HG03159 (cell line): ENCODE measurements at regions not wholly inside any gene's neighbourhood (a gene's known extent, or its start where the extent isn't known, plus 50 kb on each side); places are given as distances from the start of the nearest gene placed in this dataset.
"Not testable (repeated sequence)": the region's sequence is repeated elsewhere in the genome, so short reads cannot be mapped to it uniquely, and the experiment has no call there.

Source experiments
- ATAC-seq: cut with Tn5 transposase; IDR thresholded peaks from one replicate; pipeline ENCODE4 v1.9.1; 2021; ENCODE audit warnings: mild to moderate bottlenecking, moderate library complexity; ENCODE audit not compliant: unreplicated experiment

DNA sequence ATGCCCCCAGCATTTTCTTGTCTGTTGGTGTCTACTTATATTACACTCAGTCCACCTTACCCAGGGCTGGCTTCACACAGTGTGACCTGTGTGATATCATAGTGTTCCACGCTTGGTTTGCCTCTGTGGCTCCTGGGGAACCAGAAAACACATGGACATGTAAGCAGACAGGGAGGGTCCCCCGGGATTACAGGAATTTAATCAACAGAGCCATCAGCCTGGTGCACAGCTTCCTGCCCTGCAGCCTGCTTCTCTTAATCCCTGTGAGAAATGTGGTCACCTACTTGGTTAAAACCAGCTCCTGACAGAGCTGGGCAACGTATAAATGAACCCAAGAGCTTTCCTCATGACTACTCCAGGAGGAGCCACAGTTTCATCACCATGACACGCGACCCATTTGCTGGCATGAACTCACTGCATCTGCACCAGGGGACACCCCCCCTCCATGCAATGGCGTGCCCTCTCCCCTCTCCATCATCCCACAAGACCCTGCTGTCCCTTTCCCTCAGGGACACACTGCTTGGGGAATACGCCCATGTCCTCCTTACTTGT lies 152.1 kb downstream of the UQCRFS1 start:
- no peak for ATAC-seq

DNA sequence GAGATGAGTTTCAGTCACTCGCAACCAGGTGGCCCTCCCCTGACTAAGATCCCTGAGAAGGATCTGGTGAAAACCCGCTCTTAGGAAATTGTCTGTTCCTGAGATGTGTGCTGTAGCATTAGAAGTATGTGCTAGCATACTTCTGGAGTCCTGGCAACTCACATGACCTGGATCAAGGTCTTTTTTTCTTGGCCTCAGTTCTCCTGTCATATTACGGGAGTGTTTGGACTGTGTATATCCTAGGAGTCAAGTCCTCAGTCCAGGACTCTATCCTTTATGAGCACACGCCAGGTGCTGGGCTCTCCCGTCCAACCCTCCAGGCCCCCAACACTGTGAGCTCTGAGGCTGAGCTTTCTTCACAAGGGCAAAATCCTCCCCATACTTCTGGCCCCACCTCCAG lies 156.4 kb downstream of the UQCRFS1 start:
- no peak for ATAC-seq

DNA sequence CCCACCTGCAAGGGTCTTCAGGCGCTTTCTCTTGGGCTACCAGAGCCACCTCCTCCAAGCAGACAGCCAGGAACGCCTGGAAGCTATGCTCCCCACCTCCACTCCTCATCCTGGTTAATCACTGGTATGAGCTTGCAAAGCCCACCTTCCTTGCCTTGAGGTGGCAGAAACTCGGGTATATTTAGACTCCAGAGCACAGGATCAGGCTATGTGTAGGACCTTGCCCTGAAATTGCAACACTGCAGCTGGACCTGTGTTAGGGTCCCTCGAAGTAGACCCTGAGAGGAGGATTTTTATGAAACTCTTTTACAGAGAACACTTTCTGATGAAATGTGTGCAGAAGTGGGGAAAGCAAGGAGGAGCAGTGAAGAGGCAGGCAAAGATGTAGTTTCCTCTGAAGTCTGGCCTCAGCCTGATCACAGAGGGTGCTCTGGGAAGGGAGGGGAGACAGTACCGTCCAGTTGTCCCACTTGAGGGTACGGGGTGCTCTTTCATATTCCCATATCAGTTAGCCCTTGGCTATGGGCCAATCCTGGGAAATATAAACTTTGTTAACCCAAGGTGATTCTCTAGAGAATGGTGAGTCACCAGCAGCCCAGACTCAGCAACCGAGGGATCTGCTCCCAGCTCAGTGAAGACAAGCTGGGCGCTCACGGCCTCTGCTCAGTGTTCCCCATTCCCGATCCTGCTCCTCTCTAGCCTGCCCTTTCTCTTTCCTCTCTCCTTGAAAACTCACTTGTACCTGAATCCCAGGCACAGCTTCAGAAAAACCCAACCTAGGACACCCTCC lies 157.9 kb downstream of the UQCRFS1 start:
- ATAC-seq = no peak

DNA sequence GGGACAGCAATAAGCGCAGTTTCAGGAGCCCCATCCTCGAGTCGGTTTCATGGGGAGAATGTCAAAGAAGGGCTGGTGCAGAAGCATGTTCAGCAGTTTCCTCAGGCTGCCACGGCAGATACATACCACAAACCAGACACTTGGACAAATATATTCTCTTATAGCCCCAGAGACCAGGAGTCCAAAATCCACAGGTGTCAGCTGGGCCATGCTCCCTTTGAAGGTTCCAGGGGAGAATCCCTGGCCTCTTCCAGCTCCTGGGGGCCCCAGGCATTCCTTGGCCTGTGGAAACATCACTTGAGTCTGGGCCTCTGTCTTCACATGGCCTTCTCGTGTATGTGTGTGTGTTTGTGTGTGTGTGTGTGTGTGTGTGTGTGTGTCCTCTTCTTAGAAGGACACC lies 164.1 kb downstream of the UQCRFS1 start:
- no peak for ATAC-seq

- ATAC-seq = no peak
Measured at GRCh38 chr19:29045679-29046254, 167.2 kb downstream of the UQCRFS1 start.

DNA sequence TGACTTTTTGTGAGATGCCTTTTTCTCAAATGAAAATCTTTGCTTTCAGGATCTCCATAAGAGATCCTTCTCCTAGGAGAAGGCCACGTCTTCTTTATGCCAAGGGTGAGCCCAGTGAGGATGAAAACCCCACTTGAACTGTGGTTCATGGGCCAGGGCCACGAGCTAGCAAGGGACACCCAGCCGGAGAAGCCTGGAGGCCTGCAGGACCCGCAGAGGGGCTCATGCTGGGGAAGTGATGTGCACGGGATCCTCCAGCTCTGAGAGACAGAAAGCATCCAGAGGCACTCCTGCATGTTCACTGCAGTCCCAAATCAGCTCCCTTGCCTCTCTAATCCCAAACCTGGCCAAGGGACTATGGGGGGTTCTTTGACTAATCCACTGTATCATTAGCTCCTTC lies 168.9 kb downstream of the UQCRFS1 start:
- ATAC-seq = no peak

DNA sequence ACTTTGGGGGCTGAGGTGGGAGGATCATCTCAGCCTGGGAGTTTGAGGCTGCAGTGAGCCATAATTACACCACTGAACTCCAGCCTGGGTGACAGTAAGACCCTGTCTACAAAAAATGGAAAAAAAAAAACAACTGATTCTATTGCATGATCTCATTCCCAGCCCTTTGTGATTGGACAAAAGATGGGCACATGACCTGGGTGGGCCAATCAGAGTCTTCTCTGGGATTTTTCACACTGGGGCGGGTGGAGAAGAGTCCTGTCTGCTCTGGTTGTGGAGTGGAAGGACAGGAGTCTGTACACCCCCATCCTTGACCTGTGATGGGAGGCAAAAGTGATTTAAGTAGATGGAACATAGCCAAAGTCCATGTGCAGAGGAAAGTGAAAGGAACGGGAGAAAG lies 170.5 kb downstream of the UQCRFS1 start:
- no peak for ATAC-seq

DNA sequence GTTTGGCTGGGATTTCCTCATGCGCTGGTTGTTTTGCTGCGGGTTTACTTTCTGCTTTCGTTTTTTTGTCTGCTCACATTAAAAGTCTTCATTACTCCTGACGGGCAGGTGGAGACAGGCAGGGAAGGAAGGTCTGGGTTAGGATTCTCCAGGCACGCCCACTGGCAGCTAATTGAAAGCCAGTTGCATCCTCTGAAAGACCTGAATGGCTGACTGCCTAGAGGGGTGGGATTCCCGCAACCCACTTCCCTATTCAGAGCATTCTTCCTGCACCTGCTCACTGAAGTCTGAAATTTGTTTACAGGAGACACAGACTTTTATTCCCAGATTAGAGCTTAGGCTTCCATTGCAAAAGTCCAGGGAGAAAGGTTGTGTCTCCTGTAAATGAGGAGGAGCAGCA lies 172.0 kb downstream of the UQCRFS1 start:
- no peak for ATAC-seq

DNA sequence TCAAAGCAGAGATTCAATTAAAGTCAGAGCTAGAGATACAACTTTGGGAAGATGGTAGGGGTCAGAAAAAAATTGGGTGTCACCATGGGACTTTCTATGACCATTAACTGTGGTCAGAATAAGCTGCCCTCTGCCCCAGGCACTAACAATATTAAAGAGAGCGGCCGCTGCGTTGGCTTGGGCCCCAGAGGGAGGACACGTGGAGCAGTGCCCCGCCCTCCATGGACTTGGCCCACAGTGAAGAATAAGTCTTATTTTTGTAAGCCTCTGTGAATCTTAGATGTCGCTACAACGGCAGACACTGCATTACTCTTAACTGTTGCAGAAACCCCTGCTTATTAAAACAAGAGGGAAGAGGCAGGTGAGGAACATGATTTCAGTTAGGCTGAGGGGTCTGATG lies 172.7 kb downstream of the UQCRFS1 start:
- no peak for ATAC-seq

GRCh38 chr19:29039036-29039435 lies 173.9 kb downstream of the UQCRFS1 start:
- ATAC-seq = not testable (repeated sequence)

- no peak for ATAC-seq
Measured at GRCh38 chr19:29031216-29031615, 181.7 kb downstream of the UQCRFS1 start.

GRCh38 chr19:29029268-29029958 lies 183.5 kb downstream of the UQCRFS1 start:
- ATAC-seq = no peak

DNA sequence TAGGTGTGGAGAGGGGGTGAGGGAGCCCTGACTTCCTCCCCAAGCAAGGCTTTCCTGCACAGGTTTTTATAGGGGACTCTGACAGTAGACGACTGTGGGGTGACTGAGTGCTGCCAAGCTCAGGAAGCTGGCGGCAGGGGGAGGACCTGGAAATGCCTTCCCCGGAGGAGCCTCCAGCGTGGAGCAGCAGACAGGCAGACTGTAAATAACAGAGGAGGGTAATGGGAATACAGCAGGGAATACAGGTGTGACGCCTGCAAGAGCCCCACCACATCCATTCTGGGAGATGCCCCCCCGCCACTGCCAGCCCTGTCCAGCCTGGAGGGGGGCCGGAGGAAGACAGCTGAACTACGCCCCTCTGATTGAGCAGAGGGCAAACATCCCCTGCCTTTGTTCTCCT lies 190.4 kb downstream of the UQCRFS1 start:
- ATAC-seq = no peak

- ATAC-seq = no peak
Measured at GRCh38 chr19:29022165-29022564, 190.8 kb downstream of the UQCRFS1 start.

DNA sequence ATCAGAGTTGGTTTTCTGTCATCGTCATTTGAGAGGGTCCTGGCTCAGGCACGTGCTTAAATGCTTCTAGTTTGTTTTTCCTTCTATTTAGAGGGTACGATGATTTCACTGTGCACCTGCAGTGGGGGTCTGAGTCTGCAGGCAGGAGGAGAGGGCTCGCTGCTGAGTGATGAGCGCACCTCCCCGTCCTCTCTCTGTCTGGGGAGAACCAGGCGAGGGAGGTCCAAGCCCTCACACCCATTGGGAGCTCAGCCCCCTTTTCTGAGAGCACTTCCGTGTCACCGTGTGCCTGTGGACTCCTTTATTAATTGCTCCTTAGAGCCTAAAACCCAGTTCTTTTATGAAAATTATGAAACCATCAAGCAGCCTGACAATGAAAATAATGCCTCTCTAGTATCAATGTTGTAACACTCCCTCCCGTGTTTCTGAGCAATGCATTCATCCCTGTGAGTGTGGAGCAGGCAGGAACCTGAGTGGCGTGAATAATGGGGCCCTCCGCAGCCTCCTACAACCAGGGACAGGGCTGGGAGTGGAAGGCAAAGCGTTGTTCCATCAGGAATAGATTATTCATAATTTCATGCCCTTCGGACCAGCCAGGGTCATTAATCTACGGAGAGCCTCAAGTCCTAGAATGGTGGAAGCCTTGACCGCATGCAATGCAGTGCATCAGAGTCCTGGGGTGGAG lies 191.6 kb downstream of the UQCRFS1 start:
- no peak for ATAC-seq

- no peak for ATAC-seq
Measured at GRCh38 chr19:29019403-29019802, 193.5 kb downstream of the UQCRFS1 start.

GRCh38 chr19:29018542-29018941 lies 194.4 kb downstream of the UQCRFS1 start:
- ATAC-seq = no peak

- ATAC-seq = no peak
Measured at GRCh38 chr19:29017788-29018187, 195.2 kb downstream of the UQCRFS1 start.

DNA sequence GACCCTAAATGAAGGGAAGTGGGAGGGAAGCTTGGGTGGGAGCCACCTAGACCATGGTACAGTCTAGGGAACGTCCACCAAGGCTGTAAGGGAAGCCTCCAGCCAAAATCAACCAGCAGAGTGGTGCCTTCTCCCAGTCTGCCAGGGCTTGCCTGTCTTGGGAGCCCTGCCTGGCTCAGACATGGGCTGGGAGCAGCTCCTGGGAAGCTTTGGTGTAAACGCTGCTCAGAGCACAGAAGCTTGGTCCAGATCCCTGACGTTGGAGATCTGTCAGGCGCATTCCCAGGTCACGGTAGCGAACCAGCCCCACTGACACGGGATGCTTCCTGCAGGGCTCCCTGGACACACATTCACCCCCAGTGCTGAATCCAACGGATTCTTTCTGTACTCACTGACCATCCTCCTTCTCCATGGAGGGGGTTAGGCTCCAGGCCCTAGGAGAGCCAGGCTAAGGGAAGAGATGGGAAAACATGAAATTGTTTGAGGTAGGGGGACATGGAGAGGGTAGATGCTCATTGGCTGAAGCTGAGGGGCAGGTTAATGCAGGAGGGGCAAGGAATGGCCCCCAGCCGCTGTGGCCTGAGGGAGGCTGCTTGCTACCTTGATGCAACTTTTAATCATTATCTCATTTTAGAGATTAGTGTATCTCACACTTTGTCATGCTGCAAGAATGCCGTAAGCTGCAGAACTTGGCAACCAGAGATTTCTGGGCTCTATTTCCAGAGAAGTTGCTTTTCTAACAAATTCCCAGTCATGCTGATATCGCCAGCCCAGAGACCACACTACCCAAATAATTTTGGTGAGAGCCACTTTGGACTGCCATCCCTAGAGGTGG lies 195.8 kb downstream of the UQCRFS1 start:
- ATAC-seq = no peak

- no peak for ATAC-seq
Measured at GRCh38 chr19:29016353-29016752, 196.6 kb downstream of the UQCRFS1 start.
